Uterus (tissue), 2 donors: ENCODE measurements at regions not wholly inside any gene's neighbourhood (a gene's known extent, or its start where the extent isn't known, plus 50 kb on each side); places are given as distances from the start of the nearest gene placed in this dataset.

Source experiments
- CTCF ChIP-seq, 4 experiments: fragments of 200-600 bp in 2 of 4; fragments of 450-650 bp in 2 of 4; sonication (generic) in 2 of 4; IDR thresholded peaks; one replicate each; pipeline ENCODE4 v1.5.1; 2016 to 2019; ENCODE audit warnings: antibody characterized with exemption in 4 of 4, mild to moderate bottlenecking in 2 of 4, moderate library complexity in 1 of 4
- POLR2A ChIP-seq, 2 donors: fragments of 450-650 bp; IDR thresholded peaks; one replicate each; pipeline ENCODE4 v1.6.1; 2016; ENCODE audit warnings: antibody characterized with exemption in 2 of 2, mild to moderate bottlenecking in 1 of 2, moderate library complexity in 1 of 2

DNA sequence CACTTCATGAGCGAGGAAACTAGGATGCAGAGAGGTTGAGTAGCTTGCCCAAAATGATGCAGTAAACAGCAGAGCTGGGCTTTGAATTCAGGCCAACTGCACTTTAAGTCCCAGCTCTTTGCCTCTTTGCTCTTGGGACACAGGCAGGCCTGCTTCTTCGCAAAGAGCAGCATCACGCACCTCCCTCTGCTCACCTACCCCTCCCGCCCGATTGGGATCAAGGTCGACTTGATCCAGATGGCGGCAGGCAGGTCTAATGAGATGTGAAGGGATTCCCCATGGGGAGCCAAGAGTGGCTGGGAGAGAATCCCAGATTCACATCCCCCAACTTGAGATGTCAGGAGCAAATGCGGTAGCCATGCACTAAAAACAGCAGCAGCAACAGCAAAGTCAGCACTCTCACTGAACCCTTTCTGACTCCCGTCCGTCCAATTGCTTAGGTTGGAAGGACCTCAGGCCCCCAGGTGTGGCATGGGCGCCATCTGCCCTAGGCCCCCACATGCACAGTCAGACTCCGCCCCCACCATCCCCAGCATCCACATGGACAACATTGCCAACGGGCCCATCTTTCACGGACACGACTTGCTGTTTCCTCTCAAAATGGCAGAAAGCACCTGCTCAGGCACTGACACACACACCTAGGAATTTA lies 84.3 kb upstream of the MAP4K4 start:
- TF ChIP-seq POLR2A (IDR thresholded peaks at IDR 0.05): no peak
- TF ChIP-seq CTCF (IDR thresholded peaks at IDR 0.05): no peak
